A549 (cell line): ENCODE measurements at regions not wholly inside any gene's neighbourhood (a gene's known extent, or its start where the extent isn't known, plus 50 kb on each side); places are given as distances from the start of the nearest gene placed in this dataset.

Experiments
- ATAC-seq, 2 experiments: fragments of 200-7000 bp in 1 of 2; fragments of >200 bp in 1 of 2; cut with Nextera tagmentation in 1 of 2; cut with Tn5 transposase in 1 of 2; 3 replicates each; pipeline versions ENCODE4 v1.8.0 to v1.9.1; 2018 to 2020; ENCODE audit warnings: mild to moderate bottlenecking in 1 of 2, moderate library complexity in 1 of 2
- CTCF ChIA-PET: fragments of 300-600 bp; sonication (Branson Sonifier 250); formaldehyde crosslinking; extraction: SDS; loops from one replicate; lab custom pipeline; 2021; ENCODE audit warnings: antibody characterized with exemption, inconsistent platforms; lab: Yijun Ruan, JAX
- POLR2A ChIA-PET: fragments of 350-600 bp; formaldehyde crosslinking; extraction: SDS; loops from one replicate; lab custom pipeline; 2021; ENCODE audit warnings: antibody characterized with exemption, inconsistent platforms; lab: Yijun Ruan, JAX
- DNase-seq, 2 experiments: peaks; one replicate each; pipeline versions ENCODE4 v3.0.0 to v3.0.0-alpha.2; 2011 to 2016; ENCODE audit warnings: low read depth in 1 of 2, low spot score in 1 of 2
- FAIRE-seq: peaks from 2 replicates; lab custom pipeline; 2011; peaks lifted over from hg19 to GRCh38; lab: Jason Lieb, UNC
- H3K27ac ChIP-seq, 2 experiments: fragments of >200 bp; sonication (Bioruptor Twin); formaldehyde crosslinking; 3 replicates each; pipeline ENCODE4 v1.5.1; 2016 to 2017
- H3K4me1 ChIP-seq: fragments of >200 bp; sonication (Bioruptor Twin); formaldehyde crosslinking; 3 replicates; pipeline ENCODE4 v1.6.1; 2016
- H3K4me2 ChIP-seq: fragments of >200 bp; sonication (Bioruptor Twin); formaldehyde crosslinking; 3 replicates; pipeline ENCODE4 v1.6.1; 2016
- H3K4me3 ChIP-seq: fragments of >200 bp; sonication (Bioruptor Twin); formaldehyde crosslinking; 3 replicates; pipeline ENCODE4 v1.5.1; 2016
- H3K9me3 ChIP-seq: fragments of >200 bp; sonication (Bioruptor Twin); formaldehyde crosslinking; 3 replicates; pipeline ENCODE4 v1.6.1; 2016
- CBX2 ChIP-seq: fragments of 200-600 bp; sonication (generic); IDR thresholded peaks from 2 replicates; pipeline ENCODE4 v1.6.1; 2016; ENCODE audit warnings: low read depth, mild to moderate bottlenecking, borderline replicate concordance
- CHD2 ChIP-seq: fragments of 150-350 bp; IDR thresholded peaks from 2 replicates; pipeline ENCODE4 v1.6.1; 2014; ENCODE audit warnings: low read length; ENCODE audit not compliant: partially characterized antibody
- CHD4 ChIP-seq: fragments of 200-600 bp; sonication (generic); IDR thresholded peaks from 2 replicates; pipeline ENCODE4 v1.6.1; 2016; ENCODE audit warnings: antibody characterized with exemption, mild to moderate bottlenecking, borderline replicate concordance
- CTCF ChIP-seq: fragments of >200 bp; sonication (Bioruptor Twin); formaldehyde crosslinking; IDR thresholded peaks from 3 replicates; pipeline ENCODE4 v1.5.1; 2016
- E2F6 ChIP-seq: IDR thresholded peaks from 2 replicates; pipeline ENCODE4 v1.6.1; 2012; ENCODE audit warnings: low read depth, borderline replicate concordance
- EP300 ChIP-seq, 2 experiments: fragments of >200 bp; sonication (Bioruptor Twin); formaldehyde crosslinking; IDR thresholded peaks; 2 replicates in 1 of 2; 3 replicates in 1 of 2; pipeline ENCODE4 v1.6.1; 2016 to 2017
- FOSL2 ChIP-seq, 2 experiments: fragments of 450-650 bp in 1 of 2; fragments of >200 bp in 1 of 2; sonication (Bioruptor Twin) in 1 of 2; formaldehyde crosslinking; IDR thresholded peaks; 2 replicates each; pipeline versions ENCODE4 v1.5.0 to v1.6.1; 2016 to 2020; ENCODE audit warnings: mild to moderate bottlenecking in 1 of 2, moderate library complexity in 1 of 2
- HDAC2 ChIP-seq: fragments of 200-600 bp; sonication (generic); IDR thresholded peaks from 2 replicates; pipeline ENCODE4 v1.6.1; 2016
- HOXA7 ChIP-seq: fragments of 250-450 bp; sonication (Bioruptor Pico); IDR thresholded peaks from 2 replicates; pipeline ENCODE4 v1.5.0; 2020; ENCODE audit warnings: mild to moderate bottlenecking, moderate library complexity
- HOXB5 ChIP-seq: fragments of 250-450 bp; sonication (Bioruptor Pico); IDR thresholded peaks from 2 replicates; pipeline ENCODE4 v1.5.0; 2020; ENCODE audit warnings: mild to moderate bottlenecking, moderate library complexity
- JUNB ChIP-seq: fragments of >200 bp; sonication (Bioruptor Twin); formaldehyde crosslinking; IDR thresholded peaks from 2 replicates; pipeline ENCODE4 v1.6.1; 2016
- MAFK ChIP-seq: fragments of 450-650 bp; IDR thresholded peaks from 2 replicates; pipeline ENCODE4 v1.6.1; 2014; ENCODE audit not compliant: partially characterized antibody
- MYC ChIP-seq: IDR thresholded peaks from 2 replicates; pipeline ENCODE4 v1.6.1; 2012; ENCODE audit warnings: mild to moderate bottlenecking, inconsistent platforms, low read length, improper control_type of control experiment, borderline replicate concordance
- NPAS2 ChIP-seq: fragments of 250-450 bp; sonication (Bioruptor Pico); IDR thresholded peaks from 2 replicates; pipeline ENCODE4 v1.8.0; 2022; ENCODE audit warnings: mild to moderate bottlenecking, moderate library complexity, borderline replicate concordance
- PBX3 ChIP-seq: IDR thresholded peaks from 2 replicates; pipeline ENCODE4 v1.6.1; 2012
- POLR2AphosphoS2 ChIP-seq: conservative IDR thresholded peaks from 2 replicates; pipeline ENCODE4 v1.6.1; 2012; ENCODE audit warnings: low read length, improper control_type of control experiment, inconsistent platforms
- RAD21 ChIP-seq, 2 experiments: fragments of >200 bp in 1 of 2; sonication (Bioruptor Twin) in 1 of 2; formaldehyde crosslinking in 1 of 2; IDR thresholded peaks in 1 of 2; conservative IDR thresholded peaks in 1 of 2; 2 replicates in 1 of 2; 3 replicates in 1 of 2; pipeline ENCODE4 v1.6.1; 2012 to 2018; ENCODE audit warnings: inconsistent platforms in 1 of 2
- REST ChIP-seq: fragments of 200-600 bp; sonication (generic); IDR thresholded peaks from 2 replicates; pipeline ENCODE4 v1.6.1; 2016; ENCODE audit warnings: antibody characterized with exemption, mild to moderate bottlenecking, moderate library complexity
- RFX5 ChIP-seq: fragments of 450-650 bp; IDR thresholded peaks from 2 replicates; pipeline ENCODE4 v1.7.1; 2014; ENCODE audit warnings: antibody characterized with exemption, mild to moderate bottlenecking, moderate library complexity
- RNF2 ChIP-seq: fragments of 200-600 bp; sonication (generic); IDR thresholded peaks from 2 replicates; pipeline ENCODE4 v1.6.1; 2016; ENCODE audit warnings: low read depth, mild to moderate bottlenecking, antibody characterized with exemption, moderate library complexity, borderline replicate concordance
- USF2 ChIP-seq: fragments of 450-650 bp; IDR thresholded peaks from 2 replicates; pipeline ENCODE4 v1.6.1; 2014; ENCODE audit warnings: antibody characterized with exemption
- ZNF302 ChIP-seq: fragments of 250-450 bp; sonication (Bioruptor Pico); IDR thresholded peaks from 2 replicates; pipeline ENCODE4 v1.9.0; 2021; ENCODE audit warnings: inconsistent platforms, mild to moderate bottlenecking, moderate library complexity
- ZSCAN20 ChIP-seq: fragments of 250-450 bp; sonication (Bioruptor Pico); IDR thresholded peaks from 2 replicates; pipeline ENCODE4 v1.8.0; 2022; ENCODE audit warnings: mild to moderate bottlenecking, moderate library complexity
- WGBS: methylation state at CpG from one replicate; pipeline ENCODE4 v1.1.6; 2017; ENCODE audit errors: missing lambda C conversion rate; 5-methylcytosine and 5-hydroxymethylcytosine counted together

GRCh38 chr6:141988327-141988726 is 144.4 kb upstream of the GJE1 start:
- ATAC-seq = no peak
- FAIRE-seq = no peak
- TF ChIP-seq CTCF (no peak), FOSL2 (IDR thresholded peaks at IDR 0.05) (no peak), FOSL2 (CRISPR knock-in tag; IDR thresholded peaks at IDR 0.05) (no peak), USF2 (no peak), RNF2 (no peak), REST (no peak), HOXB5 (CRISPR knock-in tag) (no peak), CHD2 (no peak), RAD21 (conservative IDR thresholded peaks at IDR 0.05 in 1 of 2, IDR thresholded peaks at IDR 0.05 in 1 of 2) (no peak), RFX5 (no peak), MYC (no peak), POLR2AphosphoS2 (no peak), PBX3 (no peak), JUNB (no peak), HDAC2 (no peak), EP300 (IDR thresholded peaks at IDR 0.05) (no peak), E2F6 (no peak)
- Histone ChIP-seq H3K9me3 (no peaks in the 10 kb centered on the region), H3K4me1 (no peaks in the 10 kb centered on the region), H3K27ac (no peak overlapping the region), H3K4me3 (no peak overlapping the region), H3K4me2 (no peak overlapping the region)
- 49% methylated on average over 2 of the region's 2 CpGs for WGBS
- ChIA-PET POLR2A (no interaction called here), CTCF (interaction anchor here (2.0 to 2.1 kb wide), 2 partner anchors 26 to 46 kb away, joined by 6 to 7 read pairs; no protein-coding TSS in a partner anchor)
- no peak for DNase-seq

GRCh38 chr6:141986457-141986856 is 146.3 kb upstream of the GJE1 start:
- ATAC-seq = no peak
- 79% methylated on average over 4 of the region's 4 CpGs for WGBS
- H3K4me1 ChIP-seq = no peaks in the 10 kb centered on the region
- no peak overlapping the region for H3K4me2 ChIP-seq
- POLR2A ChIA-PET = no interaction called here
- DNase-seq = no peak
- FAIRE-seq = no peak
- H3K27ac ChIP-seq = no peak overlapping the region
- no peaks in the 10 kb centered on the region for H3K9me3 ChIP-seq
- no peak overlapping the region for H3K4me3 ChIP-seq
- CTCF ChIA-PET = interaction anchor here (0.9 to 1.3 kb wide), 2 partner anchors 130 to 161 kb away, joined by 3 read pairs; partner anchors contain the start of genes NMBR and VTA1
- TF ChIP-seq CBX2 = no peak
- TF ChIP-seq MAFK = no peak
- TF ChIP-seq ZSCAN20 (CRISPR knock-in tag) = no peak
- TF ChIP-seq HOXA7 (CRISPR knock-in tag) = no peak
- no peak for TF ChIP-seq MYC
- TF ChIP-seq ZNF302 (CRISPR knock-in tag) = no peak
- no peak for TF ChIP-seq CHD4
- TF ChIP-seq RNF2 = no peak
- no peak for TF ChIP-seq NPAS2 (CRISPR knock-in tag)
- no peak for TF ChIP-seq RFX5
- TF ChIP-seq, all 56 proteins: peak for 0
